22Rv1 (cell line): ENCODE measurements at regions not wholly inside any gene's neighbourhood (a gene's known extent, or its start where the extent isn't known, plus 50 kb on each side); places are given as distances from the start of the nearest gene placed in this dataset.

Source experiments
- CTCF ChIP-seq: fragments of 450-650 bp; IDR thresholded peaks from 2 replicates; pipeline ENCODE4 v1.5.1; 2017; ENCODE audit warnings: mild to moderate bottlenecking
- ZFX ChIP-seq: fragments of 450-650 bp; IDR thresholded peaks from 2 replicates; pipeline ENCODE4 v1.6.1; 2017; ENCODE audit warnings: antibody characterized with exemption, borderline replicate concordance

- no peak for TF ChIP-seq CTCF
- no peak for TF ChIP-seq ZFX
Observed at GRCh38 chr1:168372307-168372706, 91.6 kb downstream of the TBX19 start.
